Ureter (tissue), 1 donor: ENCODE measurements at regions not wholly inside any gene's neighbourhood (a gene's known extent, or its start where the extent isn't known, plus 50 kb on each side); places are given as distances from the start of the nearest gene placed in this dataset.

Experiments used
- DNase-seq: peaks from one replicate; pipeline ENCODE4 v3.0.0-alpha.2; 2020; ENCODE audit warnings: low spot score
- donor health status: DM: yes; HTN: yes; CAD: no.

GRCh38 chr6:54058236-54058635 lies 53.0 kb upstream of the MLIP start:
- DNase-seq: no peak

- no peak for DNase-seq
These were observed 51.6 kb upstream of the MLIP start for GRCh38 chr6:54059683-54060082.

GRCh38 chr6:54060286-54060685 lies 51.0 kb upstream of the MLIP start:
- DNase-seq: no peak
